Stimulated activated CD4-positive, alpha-beta T cell treated with anti-CD3 and anti-CD28 coated beads, Interleukin-4, amount 100 ng/mL, for 48 hours (primary cell): ENCODE measurements at regions not wholly inside any gene's neighbourhood (a gene's known extent, or its start where the extent isn't known, plus 50 kb on each side); places are given as distances from the start of the nearest gene placed in this dataset.
A peak's percentile ranks its signal among the peaks of the same experiment; 100 is the strongest.
"Not testable (repeated sequence)": the region's sequence is repeated elsewhere in the genome, so short reads cannot be mapped to it uniquely, and the experiment has no call there.

Experiments used
- DNase-seq, 2 donors: peaks; one replicate each; pipeline ENCODE4 v3.0.0-alpha.2; 2020; ENCODE audit warnings: low read depth in 2 of 2

- DNase-seq, result no peak
Measured at GRCh38 chr2:65576278-65576677, 143.9 kb upstream of the SPRED2 start.

GRCh38 chr2:65574993-65575392 is 142.6 kb upstream of the SPRED2 start:
- no peak for DNase-seq

GRCh38 chr2:65568656-65569440 is 136.4 kb upstream of the SPRED2 start:
- not testable (repeated sequence) for DNase-seq

- DNase-seq, result no peak
Measured at GRCh38 chr2:65566617-65567016, 134.2 kb upstream of the SPRED2 start.

GRCh38 chr2:65565681-65566080 is 133.3 kb upstream of the SPRED2 start:
- no peak for DNase-seq

GRCh38 chr2:65564299-65564698 is 131.9 kb upstream of the SPRED2 start:
- no peak for DNase-seq

- DNase-seq, result no peak
Measured at GRCh38 chr2:65562890-65563289, 130.5 kb upstream of the SPRED2 start.

- DNase-seq, result no peak
Measured at GRCh38 chr2:65558743-65559142, 126.3 kb upstream of the SPRED2 start.

GRCh38 chr2:65557616-65558573 is 125.5 kb upstream of the SPRED2 start:
- no peak for DNase-seq

- peak in 1 of 2 donors; percentile 16 for DNase-seq
Measured at GRCh38 chr2:65554765-65555591, 122.6 kb upstream of the SPRED2 start.

- no peak for DNase-seq
Measured at GRCh38 chr2:65553504-65554074, 121.2 kb upstream of the SPRED2 start.

GRCh38 chr2:65551528-65551927 is 119.1 kb upstream of the SPRED2 start:
- no peak for DNase-seq

GRCh38 chr2:65550246-65550645 is 117.8 kb upstream of the SPRED2 start:
- DNase-seq, result no peak

- no peak for DNase-seq
Measured at GRCh38 chr2:65549631-65550030, 117.2 kb upstream of the SPRED2 start.

- DNase-seq, result peak; percentile 9 to 21
Measured at GRCh38 chr2:65549257-65549627, 116.8 kb upstream of the SPRED2 start.

- no peak for DNase-seq
Measured at GRCh38 chr2:65548576-65549256, 116.3 kb upstream of the SPRED2 start.

- no peak for DNase-seq
Measured at GRCh38 chr2:65548064-65548463, 115.7 kb upstream of the SPRED2 start.

- DNase-seq, result no peak
Measured at GRCh38 chr2:65545837-65546805, 113.7 kb upstream of the SPRED2 start.

- no peak for DNase-seq
Measured at GRCh38 chr2:65541773-65542172, 109.4 kb upstream of the SPRED2 start.

GRCh38 chr2:65539633-65540032 is 107.2 kb upstream of the SPRED2 start:
- DNase-seq, result no peak
